H1 (cell line): ENCODE measurements at regions not wholly inside any gene's neighbourhood (a gene's known extent, or its start where the extent isn't known, plus 50 kb on each side); places are given as distances from the start of the nearest gene placed in this dataset.

Source experiments
- BCL11A ChIP-seq, 2 experiments: IDR thresholded peaks; one replicate each; pipeline ENCODE4 v1.6.1; 2011; ENCODE audit warnings: low read depth in 2 of 2, low read length in 2 of 2, mild to moderate bottlenecking in 2 of 2
- CEBPB ChIP-seq: IDR thresholded peaks from 2 replicates; pipeline ENCODE4 v1.6.1; 2012; ENCODE audit warnings: low read depth, low read length
- CREB1 ChIP-seq: IDR thresholded peaks from 2 replicates; pipeline ENCODE4 v1.6.1; 2012; ENCODE audit warnings: inconsistent platforms
- EZH2 ChIP-seq: fragments of 200-600 bp; sonication (generic); IDR thresholded peaks from 2 replicates; pipeline ENCODE4 v1.7.1; 2012; ENCODE audit warnings: low read depth, mild to moderate bottlenecking, moderate library complexity, low read length, inconsistent platforms; ENCODE audit not compliant: severe bottlenecking
- FOSL1 ChIP-seq: IDR thresholded peaks from 2 replicates; pipeline ENCODE4 v1.6.1; 2011; ENCODE audit warnings: mild to moderate bottlenecking, low read depth, low read length, moderate library complexity; ENCODE audit not compliant: insufficient read depth
- JUN ChIP-seq: IDR thresholded peaks from 2 replicates; pipeline ENCODE4 v1.6.1; 2011; ENCODE audit warnings: low read depth, mild to moderate bottlenecking, improper control_type of control experiment, low read length
- POLR2A ChIP-seq, 2 experiments: IDR thresholded peaks; 1 replicate in 1 of 2; 2 replicates in 1 of 2; pipeline ENCODE4 v1.6.1; 2011; ENCODE audit warnings: low read depth in 2 of 2, low read length in 2 of 2, mild to moderate bottlenecking in 2 of 2; ENCODE audit errors: control extremely low read depth in 1 of 2
- POLR2AphosphoS5 ChIP-seq: IDR thresholded peaks from 2 replicates; pipeline ENCODE4 v1.6.1; 2011; ENCODE audit warnings: low read depth, low read length
- SP1 ChIP-seq: IDR thresholded peaks from 2 replicates; pipeline ENCODE4 v1.6.1; 2011; ENCODE audit warnings: low read depth, low read length
- SP2 ChIP-seq: IDR thresholded peaks from 2 replicates; pipeline ENCODE4 v1.6.1; 2012; ENCODE audit warnings: mild to moderate bottlenecking, low read length, inconsistent platforms
- TAF7 ChIP-seq: optimal IDR thresholded peaks from 2 replicates; pipeline ENCODE3; 2011; ENCODE audit warnings: low read depth, mild to moderate bottlenecking, inconsistent platforms, low read length, moderate library complexity, borderline replicate concordance
- ZNF274 ChIP-seq: IDR thresholded peaks from 2 replicates; pipeline ENCODE4 v1.7.0; 2012; ENCODE audit warnings: low read length, borderline replicate concordance; ENCODE audit errors: extremely low read depth
- TF ChIP-seq, protein P1 (sequence below), 3 experiments: IDR thresholded peaks; 1 replicate in 2 of 3; 2 replicates in 1 of 3; pipeline versions ENCODE4 v1.5.1 to v1.6.1; 2011; ENCODE audit warnings: low read length in 3 of 3, mild to moderate bottlenecking in 3 of 3, inconsistent platforms in 2 of 3, low read depth in 1 of 3, moderate library complexity in 1 of 3; ENCODE audit not compliant: insufficient read depth in 1 of 3; ENCODE audit errors: control extremely low read depth in 1 of 3

DNA sequence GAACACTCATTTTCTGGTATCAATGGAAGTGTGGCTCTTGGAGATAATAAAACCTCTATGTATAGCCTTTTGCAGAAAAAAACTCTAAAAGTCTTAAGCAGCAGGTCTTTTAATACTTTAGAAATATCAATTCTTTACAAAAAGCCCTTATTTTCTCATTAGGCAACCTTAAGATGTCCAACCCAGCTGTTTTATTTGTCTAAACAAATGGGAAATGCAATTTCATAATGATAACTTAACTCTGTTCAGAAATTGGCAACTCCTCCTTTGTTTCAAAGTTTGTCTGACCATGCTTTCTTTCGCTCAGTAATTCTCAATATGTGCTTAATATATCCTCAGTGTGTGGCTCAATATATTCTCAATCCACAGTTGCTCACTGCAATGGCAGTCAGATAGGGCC lies 196.5 kb upstream of the VEGFC start:
- TF ChIP-seq EZH2 (no peak), CEBPB (no peak), POLR2AphosphoS5 (no peak), POLR2A (IDR thresholded peaks at IDR 0.05; ENCODE audit: control extremely low read depth in 1 of 2, low read depth in 2 of 2, low read length in 2 of 2) (no peak), ZNF274 (no peak), JUN (no peak), SP1 (no peak), CREB1 (no peak), SP2 (no peak), FOSL1 (no peak), BCL11A (IDR thresholded peaks at IDR 0.05; ENCODE audit: low read depth in 2 of 2, low read length in 2 of 2) (no peak), TAF7 (no peak)
- TF ChIP-seq, protein P1, sequence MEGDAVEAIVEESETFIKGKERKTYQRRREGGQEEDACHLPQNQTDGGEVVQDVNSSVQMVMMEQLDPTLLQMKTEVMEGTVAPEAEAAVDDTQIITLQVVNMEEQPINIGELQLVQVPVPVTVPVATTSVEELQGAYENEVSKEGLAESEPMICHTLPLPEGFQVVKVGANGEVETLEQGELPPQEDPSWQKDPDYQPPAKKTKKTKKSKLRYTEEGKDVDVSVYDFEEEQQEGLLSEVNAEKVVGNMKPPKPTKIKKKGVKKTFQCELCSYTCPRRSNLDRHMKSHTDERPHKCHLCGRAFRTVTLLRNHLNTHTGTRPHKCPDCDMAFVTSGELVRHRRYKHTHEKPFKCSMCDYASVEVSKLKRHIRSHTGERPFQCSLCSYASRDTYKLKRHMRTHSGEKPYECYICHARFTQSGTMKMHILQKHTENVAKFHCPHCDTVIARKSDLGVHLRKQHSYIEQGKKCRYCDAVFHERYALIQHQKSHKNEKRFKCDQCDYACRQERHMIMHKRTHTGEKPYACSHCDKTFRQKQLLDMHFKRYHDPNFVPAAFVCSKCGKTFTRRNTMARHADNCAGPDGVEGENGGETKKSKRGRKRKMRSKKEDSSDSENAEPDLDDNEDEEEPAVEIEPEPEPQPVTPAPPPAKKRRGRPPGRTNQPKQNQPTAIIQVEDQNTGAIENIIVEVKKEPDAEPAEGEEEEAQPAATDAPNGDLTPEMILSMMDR (IDR thresholded peaks at IDR 0.05; ENCODE audit: control extremely low read depth in 1 of 3, insufficient read depth in 1 of 3, low read depth in 1 of 3, low read length in 3 of 3) = no peak
